ENCODE measurements at regions not wholly inside any gene's neighbourhood (a gene's known extent, or its start where the extent isn't known, plus 50 kb on each side); places are given as distances from the start of the nearest gene placed in this dataset.

DNA sequence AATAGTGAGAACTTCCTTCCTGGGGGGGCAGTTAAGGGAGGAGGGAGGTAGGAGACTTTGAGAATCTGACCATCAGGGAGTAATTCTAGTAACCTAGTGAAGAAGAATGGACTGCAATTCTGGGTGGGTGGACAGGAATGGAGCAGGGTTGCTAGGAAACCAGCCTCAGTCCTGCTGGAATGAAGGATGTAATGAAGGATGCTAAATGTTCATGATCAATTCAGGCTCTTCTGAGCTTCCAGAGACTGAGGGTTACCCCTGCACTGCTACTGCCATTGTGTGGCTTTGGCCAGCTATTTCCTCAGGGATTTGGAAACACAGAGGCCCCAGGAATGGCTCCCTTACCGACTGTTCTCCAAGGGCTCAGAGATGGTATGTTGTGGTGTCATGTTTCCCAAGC, 116.4 kb downstream of the UTP18 start:
- H3K36me3 ChIP-seq (ENCODE audit: control insufficient read depth, insufficient read depth, low read length): no peaks in the 10 kb centered on the region

DNA sequence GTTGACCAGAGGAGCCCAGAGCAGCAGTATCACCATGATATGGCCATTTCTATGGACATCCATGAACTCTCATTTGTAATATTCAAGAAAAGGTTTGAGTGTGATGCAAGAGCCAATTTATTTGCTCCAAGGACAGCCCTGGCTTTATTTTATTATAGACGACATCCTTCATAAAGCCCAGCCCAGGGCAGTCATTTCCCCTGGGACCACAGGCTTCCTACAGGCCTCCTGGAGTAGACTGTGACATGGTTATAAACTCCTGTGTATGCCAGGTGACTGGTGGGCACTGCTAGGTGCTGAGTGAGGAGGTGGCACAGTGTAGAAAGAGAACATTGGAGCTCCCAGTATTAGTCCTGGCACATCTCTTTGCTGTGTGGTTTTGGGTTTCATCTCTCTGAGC, 120.9 kb downstream of the UTP18 start:
- peaks cover 2% of the 10 kb centered on the region for H3K27me3 ChIP-seq (ENCODE audit: control insufficient read depth, insufficient read depth, low read length)
- TF ChIP-seq, protein P1, sequence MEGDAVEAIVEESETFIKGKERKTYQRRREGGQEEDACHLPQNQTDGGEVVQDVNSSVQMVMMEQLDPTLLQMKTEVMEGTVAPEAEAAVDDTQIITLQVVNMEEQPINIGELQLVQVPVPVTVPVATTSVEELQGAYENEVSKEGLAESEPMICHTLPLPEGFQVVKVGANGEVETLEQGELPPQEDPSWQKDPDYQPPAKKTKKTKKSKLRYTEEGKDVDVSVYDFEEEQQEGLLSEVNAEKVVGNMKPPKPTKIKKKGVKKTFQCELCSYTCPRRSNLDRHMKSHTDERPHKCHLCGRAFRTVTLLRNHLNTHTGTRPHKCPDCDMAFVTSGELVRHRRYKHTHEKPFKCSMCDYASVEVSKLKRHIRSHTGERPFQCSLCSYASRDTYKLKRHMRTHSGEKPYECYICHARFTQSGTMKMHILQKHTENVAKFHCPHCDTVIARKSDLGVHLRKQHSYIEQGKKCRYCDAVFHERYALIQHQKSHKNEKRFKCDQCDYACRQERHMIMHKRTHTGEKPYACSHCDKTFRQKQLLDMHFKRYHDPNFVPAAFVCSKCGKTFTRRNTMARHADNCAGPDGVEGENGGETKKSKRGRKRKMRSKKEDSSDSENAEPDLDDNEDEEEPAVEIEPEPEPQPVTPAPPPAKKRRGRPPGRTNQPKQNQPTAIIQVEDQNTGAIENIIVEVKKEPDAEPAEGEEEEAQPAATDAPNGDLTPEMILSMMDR (IDR thresholded peaks at IDR 0.05; ENCODE audit: insufficient read depth, low read length, poor library complexity, severe bottlenecking): no peak
- H3K36me3 ChIP-seq (ENCODE audit: control insufficient read depth, insufficient read depth, low read length): no peaks in the 10 kb centered on the region
- DNase-seq (ENCODE audit: low read depth): no peak
- no peak overlapping the region for H3K4me3 ChIP-seq (ENCODE audit: low read depth, low read length)

More for the DNA sequence above, 116.4 kb downstream of the UTP18 start:
- peaks cover 2% of the 10 kb centered on the region for H3K27me3 ChIP-seq (ENCODE audit: control insufficient read depth, insufficient read depth, low read length)
- no peak overlapping the region for H3K4me3 ChIP-seq (ENCODE audit: low read depth, low read length)
- no peak for DNase-seq (ENCODE audit: low read depth)
- TF ChIP-seq, protein P1 (IDR thresholded peaks at IDR 0.05; ENCODE audit: insufficient read depth, low read length, poor library complexity, severe bottlenecking): no peak

DNA sequence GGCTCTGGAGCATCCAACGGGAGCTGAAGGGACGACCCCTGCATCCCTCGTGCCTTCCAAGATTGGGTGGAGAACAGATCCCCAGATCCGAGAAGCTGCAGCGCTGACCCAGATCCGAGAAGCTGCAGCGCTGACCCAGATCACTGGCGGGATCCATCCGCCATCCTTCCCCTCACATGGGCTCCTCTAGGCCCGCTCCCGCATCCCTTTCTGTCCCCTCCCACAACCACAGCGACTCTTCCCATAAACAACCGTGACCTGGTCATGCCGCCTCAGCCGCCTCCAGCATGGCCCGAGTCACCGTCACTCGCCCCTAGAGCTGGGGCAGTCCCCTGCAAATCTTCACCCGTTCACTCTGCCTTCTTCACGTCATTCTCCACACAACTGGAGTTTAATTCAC, 124.9 kb downstream of the UTP18 start:
- H3K36me3 ChIP-seq (ENCODE audit: control insufficient read depth, insufficient read depth, low read length): no peaks in the 10 kb centered on the region
- DNase-seq (ENCODE audit: low read depth): no peak
- no peak overlapping the region for H3K4me3 ChIP-seq (ENCODE audit: low read depth, low read length)
- peaks cover 2% of the 10 kb centered on the region for H3K27me3 ChIP-seq (ENCODE audit: control insufficient read depth, insufficient read depth, low read length)
- TF ChIP-seq, protein P1 (IDR thresholded peaks at IDR 0.05; ENCODE audit: insufficient read depth, low read length, poor library complexity, severe bottlenecking): no peak

DNA sequence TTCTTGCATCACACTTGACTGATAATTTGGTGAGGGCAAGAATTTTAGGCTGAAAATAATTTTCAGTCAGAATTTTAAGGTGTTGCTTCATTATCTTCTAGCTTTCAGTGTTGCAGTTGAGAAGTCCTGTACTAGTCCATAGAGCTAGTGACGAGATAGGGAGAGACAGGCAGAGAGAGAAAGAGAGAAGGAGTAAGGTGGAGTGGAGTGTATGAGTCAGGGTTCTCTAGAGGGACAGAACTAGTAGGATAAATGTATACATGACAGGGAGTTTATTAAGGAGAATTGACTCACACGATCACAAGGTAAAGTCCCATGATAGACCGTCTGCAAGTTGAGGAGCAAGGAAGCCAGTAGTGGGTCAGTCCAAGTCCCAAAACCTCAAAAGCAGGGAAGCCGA, 127.2 kb downstream of the UTP18 start:
- TF ChIP-seq, protein P1 (IDR thresholded peaks at IDR 0.05; ENCODE audit: insufficient read depth, low read length, poor library complexity, severe bottlenecking): no peak
- Histone ChIP-seq H3K27me3 (ENCODE audit: control insufficient read depth, insufficient read depth, low read length) (peaks cover 2% of the 10 kb centered on the region), H3K4me3 (ENCODE audit: low read depth, low read length) (no peak overlapping the region), H3K36me3 (ENCODE audit: control insufficient read depth, insufficient read depth, low read length) (no peaks in the 10 kb centered on the region)
- no peak for DNase-seq (ENCODE audit: low read depth)

DNA sequence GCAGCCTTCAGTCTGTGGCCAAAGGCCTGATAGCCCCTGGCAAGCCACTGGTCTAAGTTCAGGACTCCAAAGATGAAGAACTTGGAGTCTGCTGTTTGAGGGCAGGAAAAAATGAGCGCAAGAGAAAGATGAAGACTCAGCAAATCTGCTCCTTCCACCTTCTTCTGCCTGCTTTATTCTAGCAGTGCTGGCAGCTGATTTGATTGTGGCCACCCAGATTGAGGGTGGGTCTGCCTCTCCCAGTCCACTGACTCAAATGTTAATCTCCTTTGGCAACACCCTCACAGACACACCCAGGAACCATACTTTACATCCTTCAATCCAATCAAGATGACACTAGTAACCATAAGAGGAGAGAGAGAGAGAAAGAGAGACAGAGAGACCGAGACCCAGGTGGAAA, 127.6 kb downstream of the UTP18 start:
- no peak for DNase-seq (ENCODE audit: low read depth)
- Histone ChIP-seq H3K4me3 (ENCODE audit: low read depth, low read length) (no peak overlapping the region), H3K36me3 (ENCODE audit: control insufficient read depth, insufficient read depth, low read length) (no peaks in the 10 kb centered on the region), H3K27me3 (ENCODE audit: control insufficient read depth, insufficient read depth, low read length) (peaks cover 2% of the 10 kb centered on the region)
- TF ChIP-seq, protein P1 (IDR thresholded peaks at IDR 0.05; ENCODE audit: insufficient read depth, low read length, poor library complexity, severe bottlenecking): no peak

DNA sequence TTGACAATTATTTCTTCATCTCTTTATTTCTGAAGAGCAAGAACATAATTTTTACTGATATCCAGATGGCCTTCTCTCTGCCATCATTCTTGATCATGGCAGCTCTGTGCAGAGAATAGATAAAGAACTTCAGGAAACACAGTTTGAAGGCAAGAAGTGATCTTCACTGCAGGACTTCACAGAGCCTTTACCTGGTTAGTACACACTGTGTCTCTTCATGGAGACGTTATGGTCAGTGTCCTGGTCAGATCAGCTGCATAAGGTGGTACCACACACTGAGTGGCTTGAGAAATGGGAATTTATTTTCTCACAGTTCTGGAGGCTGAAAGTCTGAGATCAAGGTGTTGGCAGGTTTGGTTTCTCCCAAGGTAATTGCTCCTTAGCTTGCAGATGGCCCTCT, 129.5 kb downstream of the UTP18 start:
- Histone ChIP-seq H3K4me3 (ENCODE audit: low read depth, low read length) (no peak overlapping the region), H3K36me3 (ENCODE audit: control insufficient read depth, insufficient read depth, low read length) (no peaks in the 10 kb centered on the region), H3K27me3 (ENCODE audit: control insufficient read depth, insufficient read depth, low read length) (peaks cover 2% of the 10 kb centered on the region)
- TF ChIP-seq, protein P1 (IDR thresholded peaks at IDR 0.05; ENCODE audit: insufficient read depth, low read length, poor library complexity, severe bottlenecking): no peak
- no peak for DNase-seq (ENCODE audit: low read depth)

All from kidney epithelial cell (primary cell).